CD14-positive monocyte (primary cell): ENCODE measurements at regions not wholly inside any gene's neighbourhood (a gene's known extent, or its start where the extent isn't known, plus 50 kb on each side); places are given as distances from the start of the nearest gene placed in this dataset.

Experiments used
- DNase-seq, 3 donors: peaks; one replicate each; pipeline ENCODE4 v3.0.0-alpha.2; 2011 to 2022
- H2AFZ ChIP-seq: 2 replicates; pipeline ENCODE4 v1.6.0; 2012; ENCODE audit warnings: mild to moderate bottlenecking, low read depth, low read length, inconsistent platforms; ENCODE audit not compliant: insufficient read depth, poor library complexity, severe bottlenecking
- H3K27ac ChIP-seq, 2 donors: 1 replicate in 1 of 2; 2 replicates in 1 of 2; pipeline ENCODE4 v1.5.1; 2012 to 2013; ENCODE audit warnings: low read length in 2 of 2, control low read depth in 1 of 2, inconsistent platforms in 1 of 2, low read depth in 1 of 2, mild to moderate bottlenecking in 1 of 2
- H3K27me3 ChIP-seq, 2 donors: one replicate each; pipeline versions ENCODE4 v1.6.0 to v1.6.1; 2011 to 2013; ENCODE audit warnings: low read length in 2 of 2; ENCODE audit not compliant: control insufficient read depth in 2 of 2, insufficient read depth in 2 of 2
- H3K36me3 ChIP-seq, 2 donors: replicated peaks in 1 of 2; 1 replicate in 1 of 2; 2 replicates in 1 of 2; pipeline versions ENCODE4 v1.5.1 to v1.6.1; 2012 to 2013; ENCODE audit warnings: low read length in 2 of 2, control low read depth in 1 of 2, inconsistent platforms in 1 of 2, mild to moderate bottlenecking in 1 of 2; ENCODE audit not compliant: insufficient read depth in 2 of 2, control insufficient read depth in 1 of 2
- H3K4me1 ChIP-seq, 2 donors: 1 replicate in 1 of 2; 2 replicates in 1 of 2; pipeline versions ENCODE4 v1.5.1 to v1.6.1; 2012 to 2013; ENCODE audit warnings: low read length in 2 of 2, control low read depth in 1 of 2, inconsistent platforms in 1 of 2, mild to moderate bottlenecking in 1 of 2, moderate library complexity in 1 of 2; ENCODE audit not compliant: insufficient read depth in 2 of 2, control insufficient read depth in 1 of 2
- H3K4me2 ChIP-seq: replicated peaks from 2 replicates; pipeline ENCODE3; 2012; ENCODE audit warnings: low read length, moderate library complexity, mild to moderate bottlenecking; ENCODE audit not compliant: poor library complexity, severe bottlenecking; ENCODE audit errors: extremely low read depth
- H3K4me3 ChIP-seq, 3 experiments: fragments of 200-600 bp in 1 of 3; sonication (generic) in 1 of 3; replicated peaks in 1 of 3; 1 replicate in 2 of 3; 2 replicates in 1 of 3; pipeline ENCODE4 v1.5.1; 2011 to 2013; ENCODE audit warnings: low read length in 3 of 3, mild to moderate bottlenecking in 3 of 3, control low read depth in 2 of 3, low read depth in 2 of 3, inconsistent platforms in 1 of 3, moderate library complexity in 1 of 3
- H3K79me2 ChIP-seq: 2 replicates; pipeline ENCODE4 v1.6.0; 2012; ENCODE audit warnings: mild to moderate bottlenecking, control low read depth, inconsistent platforms, low read length, moderate library complexity; ENCODE audit not compliant: insufficient read depth
- H3K9ac ChIP-seq: 2 replicates; pipeline ENCODE4 v1.6.0; 2017; ENCODE audit warnings: low read length, mild to moderate bottlenecking; ENCODE audit not compliant: insufficient read depth, poor library complexity, severe bottlenecking
- H3K9me3 ChIP-seq, 2 donors: replicated peaks in 1 of 2; 1 replicate in 1 of 2; 2 replicates in 1 of 2; pipeline versions ENCODE4 v1.5.1 to v1.6.1; 2012 to 2013; ENCODE audit warnings: low read length in 2 of 2, control low read depth in 1 of 2; ENCODE audit not compliant: control insufficient read depth in 1 of 2, insufficient read depth in 1 of 2
- H4K20me1 ChIP-seq: 2 replicates; pipeline ENCODE4 v1.6.0; 2012; ENCODE audit warnings: mild to moderate bottlenecking, low read length, control low read depth, moderate library complexity; ENCODE audit not compliant: insufficient read depth
- H3K27ac Mint-ChIP-seq, 7 donors: one replicate each; pipeline ENCODE4 v1.8.0; 2020; ENCODE audit warnings: mild to moderate bottlenecking in 7 of 7, mixed read lengths in 7 of 7, moderate library complexity in 6 of 7, inconsistent platforms in 2 of 7
- H3K27me3 Mint-ChIP-seq, 3 donors: one replicate each; pipeline ENCODE4 v1.8.0; 2021 to 2022; ENCODE audit warnings: low read depth in 3 of 3, mild to moderate bottlenecking in 3 of 3, mixed read lengths in 3 of 3, moderate library complexity in 3 of 3, inconsistent platforms in 1 of 3
- H3K36me3 Mint-ChIP-seq, 2 donors: one replicate each; pipeline ENCODE4 v1.8.0; 2020; ENCODE audit warnings: mixed read lengths in 2 of 2, inconsistent platforms in 1 of 2, mild to moderate bottlenecking in 1 of 2
- H3K4me1 Mint-ChIP-seq: one replicate; pipeline ENCODE4 v1.8.0; 2020; ENCODE audit warnings: mild to moderate bottlenecking, mixed read lengths
- H3K4me3 Mint-ChIP-seq, 2 donors: one replicate each; pipeline ENCODE4 v1.8.0; 2020; ENCODE audit warnings: mild to moderate bottlenecking in 2 of 2, mixed read lengths in 2 of 2, moderate library complexity in 1 of 2
- H3K9me3 Mint-ChIP-seq, 7 donors: one replicate each; pipeline ENCODE4 v1.8.0; 2020 to 2022; ENCODE audit warnings: mixed read lengths in 7 of 7, mild to moderate bottlenecking in 6 of 7, moderate library complexity in 6 of 7, inconsistent platforms in 2 of 7
- WGBS: methylation state at CpG from one replicate; pipeline ENCODE4 v1.1.5; 2013; ENCODE audit warnings: missing lambda C conversion rate; ENCODE audit not compliant: insufficient coverage; 5-methylcytosine and 5-hydroxymethylcytosine counted together
- intact Hi-C, 2 donors: fragments of 100-400 bp; cut with micrococcal nuclease; formaldehyde crosslinking; loops; one replicate each; pipeline versions ENCODE4 v1.15.0 to v1.15.1; 2023
- TF ChIP-seq, protein P1 (sequence below): fragments of 200-600 bp; IDR thresholded peaks from one replicate; pipeline ENCODE4 v1.8.0; 2022; ENCODE audit warnings: antibody characterized with exemption, mild to moderate bottlenecking

DNA sequence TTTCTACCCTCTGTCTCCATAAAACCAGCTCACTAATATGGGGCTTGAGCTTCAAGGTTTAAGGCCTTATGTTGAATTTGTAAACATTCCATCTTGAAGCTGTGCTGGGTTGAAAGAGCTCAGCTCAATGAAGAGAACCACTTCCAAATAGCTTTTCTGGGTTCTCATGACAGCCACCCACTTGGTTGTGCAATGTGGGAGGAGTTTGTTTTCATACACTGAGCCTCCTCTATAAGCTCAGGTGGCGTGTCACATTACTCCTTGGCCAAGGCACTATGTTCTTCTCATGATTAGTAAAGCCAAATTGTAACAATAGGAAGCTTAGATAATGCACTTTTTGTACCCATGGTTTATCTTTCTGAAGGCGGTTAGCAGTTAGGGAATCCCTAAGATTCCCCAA, 265.6 kb downstream of the PTEN start:
- H3K27me3 Mint-ChIP-seq = peaks cover 0 to 1% (median 0%) of the 10 kb centered on the region in 3 donors
- H4K20me1 ChIP-seq = no peaks in the 10 kb centered on the region
- no peaks in the 10 kb centered on the region for H3K9me3 ChIP-seq
- no peaks in the 10 kb centered on the region for H3K79me2 ChIP-seq
- H3K27ac Mint-ChIP-seq = peak overlapping the region in 2 of 7 donors; percentile 7 to 44
- WGBS = no CpG with 5 or more reads among the region's 2 CpGs
- H3K4me2 ChIP-seq = no peak overlapping the region
- no peak overlapping the region for H3K4me3 ChIP-seq
- no peak overlapping the region for H2AFZ ChIP-seq
- no peaks in the 10 kb centered on the region for H3K27me3 ChIP-seq
- H3K4me3 Mint-ChIP-seq = no peak overlapping the region
- no peak overlapping the region for H3K9ac ChIP-seq
- peaks cover 0 to 1% (median 0%) of the 10 kb centered on the region in 7 donors for H3K9me3 Mint-ChIP-seq
- peaks cover 20 to 31% of the 10 kb centered on the region in 2 donors for H3K4me1 ChIP-seq
- H3K27ac ChIP-seq = no peak overlapping the region
- intact Hi-C loops = loop anchor here in 1 of 2 donors (1.0 kb wide), 1 partner anchor 13 kb away; no protein-coding TSS in a partner anchor
- DNase-seq = no peak
- TF ChIP-seq, protein P1, sequence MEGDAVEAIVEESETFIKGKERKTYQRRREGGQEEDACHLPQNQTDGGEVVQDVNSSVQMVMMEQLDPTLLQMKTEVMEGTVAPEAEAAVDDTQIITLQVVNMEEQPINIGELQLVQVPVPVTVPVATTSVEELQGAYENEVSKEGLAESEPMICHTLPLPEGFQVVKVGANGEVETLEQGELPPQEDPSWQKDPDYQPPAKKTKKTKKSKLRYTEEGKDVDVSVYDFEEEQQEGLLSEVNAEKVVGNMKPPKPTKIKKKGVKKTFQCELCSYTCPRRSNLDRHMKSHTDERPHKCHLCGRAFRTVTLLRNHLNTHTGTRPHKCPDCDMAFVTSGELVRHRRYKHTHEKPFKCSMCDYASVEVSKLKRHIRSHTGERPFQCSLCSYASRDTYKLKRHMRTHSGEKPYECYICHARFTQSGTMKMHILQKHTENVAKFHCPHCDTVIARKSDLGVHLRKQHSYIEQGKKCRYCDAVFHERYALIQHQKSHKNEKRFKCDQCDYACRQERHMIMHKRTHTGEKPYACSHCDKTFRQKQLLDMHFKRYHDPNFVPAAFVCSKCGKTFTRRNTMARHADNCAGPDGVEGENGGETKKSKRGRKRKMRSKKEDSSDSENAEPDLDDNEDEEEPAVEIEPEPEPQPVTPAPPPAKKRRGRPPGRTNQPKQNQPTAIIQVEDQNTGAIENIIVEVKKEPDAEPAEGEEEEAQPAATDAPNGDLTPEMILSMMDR = no peak
- H3K36me3 ChIP-seq = no peaks in the 10 kb centered on the region
- H3K36me3 Mint-ChIP-seq = no peaks in the 10 kb centered on the region
- H3K4me1 Mint-ChIP-seq = peaks cover 31% of the 10 kb centered on the region

DNA sequence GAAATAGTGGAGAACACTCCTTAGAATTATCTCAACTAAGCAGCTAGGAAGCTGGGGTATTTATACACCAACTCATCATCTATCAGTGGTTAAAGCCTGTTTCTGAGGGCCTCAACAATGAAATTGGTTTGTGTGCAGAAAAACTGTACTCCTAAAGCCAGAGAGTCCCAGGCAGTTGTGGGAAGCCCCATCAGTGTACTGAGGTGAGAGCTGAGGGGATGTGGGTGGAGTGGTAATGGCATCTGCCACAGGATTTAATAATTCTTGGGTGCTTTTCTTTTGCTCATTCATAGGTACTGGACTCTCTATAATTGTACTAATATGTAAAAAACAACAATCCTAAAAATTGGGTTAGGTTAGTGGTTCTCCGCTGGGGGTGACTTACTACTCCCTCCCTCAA, 267.5 kb downstream of the PTEN start:
- intact Hi-C loops = no loop called here
- no peak for DNase-seq

More for the DNA sequence above, 267.5 kb downstream of the PTEN start:
- Mint-ChIP-seq H3K36me3 (peaks cover 0 to 2% of the 10 kb centered on the region in 2 donors), H3K4me3 (no peak overlapping the region), H3K4me1 (peaks cover 29% of the 10 kb centered on the region), H3K27ac (no peak overlapping the region), H3K9me3 (peaks cover 0 to 3% (median 0%) of the 10 kb centered on the region in 7 donors), H3K27me3 (peaks cover 0 to 1% (median 0%) of the 10 kb centered on the region in 3 donors)
- H2AFZ ChIP-seq = no peak overlapping the region
- TF ChIP-seq, protein P1 = no peak
- no peak overlapping the region for H3K4me2 ChIP-seq
- WGBS = no CpG with 5 or more reads among the region's 1 CpG
- H4K20me1 ChIP-seq = no peaks in the 10 kb centered on the region
- H3K4me3 ChIP-seq = no peak overlapping the region
- H3K27ac ChIP-seq = no peak overlapping the region
- no peak overlapping the region for H3K9ac ChIP-seq
- H3K79me2 ChIP-seq = no peaks in the 10 kb centered on the region
- H3K27me3 ChIP-seq = no peaks in the 10 kb centered on the region
- H3K36me3 ChIP-seq = no peaks in the 10 kb centered on the region
- peaks cover 20 to 31% of the 10 kb centered on the region in 2 donors for H3K4me1 ChIP-seq
- H3K9me3 ChIP-seq = no peaks in the 10 kb centered on the region
